IMR-90 (cell line): ENCODE measurements at regions not wholly inside any gene's neighbourhood (a gene's known extent, or its start where the extent isn't known, plus 50 kb on each side); places are given as distances from the start of the nearest gene placed in this dataset.

Source experiments
- ATAC-seq: fragments of 200-7000 bp; cut with Tn5 transposase; 2 replicates; pipeline ENCODE4 v1.9.1; 2020; ENCODE audit warnings: low read depth, mild to moderate bottlenecking, moderate library complexity
- BruUV-seq: library from RNA; stranded (reverse); fragments of 400-500 nt; replicated peaks from 2 replicates; lab custom pipeline; 2021; lab: Mats Ljungman, UMichigan
- CTCF ChIA-PET: fragments of 300-600 bp; formaldehyde crosslinking; extraction: SDS; loops from one replicate; lab custom pipeline; 2021; ENCODE audit warnings: antibody characterized with exemption; lab: Yijun Ruan, JAX
- POLR2A ChIA-PET: fragments of 300-600 bp; sonication (Branson Sonifier 250); formaldehyde crosslinking; loops from one replicate; lab custom pipeline; 2022; ENCODE audit warnings: antibody characterized with exemption; ENCODE audit not compliant: unreplicated experiment; lab: Charles Lee
- DNase-seq: peaks from one replicate; pipeline ENCODE4 v3.0.0; 2013
- H2AFZ ChIP-seq: replicated peaks from 2 replicates; pipeline ENCODE3; 2013; ENCODE audit warnings: low read length, mild to moderate bottlenecking; ENCODE audit not compliant: poor library complexity
- H2AK5ac ChIP-seq: 2 replicates; pipeline ENCODE4 v1.6.1; 2013; ENCODE audit warnings: low read depth, low read length, inconsistent platforms
- H2AK9ac ChIP-seq: replicated peaks from 2 replicates; pipeline ENCODE3; 2013; ENCODE audit warnings: mild to moderate bottlenecking, low read depth, low read length, moderate library complexity; ENCODE audit not compliant: poor library complexity
- H2BK120ac ChIP-seq: 2 replicates; pipeline ENCODE4 v1.6.1; 2013; ENCODE audit warnings: low read depth, low read length, inconsistent platforms
- H2BK15ac ChIP-seq: 3 replicates; pipeline ENCODE4 v1.6.1; 2013; ENCODE audit warnings: low read depth, low read length, inconsistent platforms
- H2BK20ac ChIP-seq: 2 replicates; pipeline ENCODE4 v1.6.1; 2013; ENCODE audit warnings: low read depth, mild to moderate bottlenecking, inconsistent platforms, low read length, moderate library complexity
- H2BK5ac ChIP-seq: 2 replicates; pipeline ENCODE4 v1.6.1; 2013; ENCODE audit warnings: mild to moderate bottlenecking, low read depth, low read length, inconsistent platforms; ENCODE audit not compliant: poor library complexity, severe bottlenecking
- H3K14ac ChIP-seq: replicated peaks from 2 replicates; pipeline ENCODE4 v1.6.1; 2013; ENCODE audit warnings: low read depth, low read length, inconsistent platforms
- H3K18ac ChIP-seq: 2 replicates; pipeline ENCODE4 v1.6.1; 2013; ENCODE audit warnings: low read depth, low read length, control low read depth
- H3K23ac ChIP-seq: 2 replicates; pipeline ENCODE4 v1.6.1; 2013; ENCODE audit warnings: low read depth, low read length, inconsistent platforms
- H3K27ac ChIP-seq: 2 replicates; pipeline ENCODE4 v1.5.1; 2013; ENCODE audit warnings: mild to moderate bottlenecking, control low read depth, low read length; ENCODE audit not compliant: insufficient read depth
- H3K27me3 ChIP-seq: 2 replicates; pipeline ENCODE4 v1.6.1; 2013; ENCODE audit warnings: low read length; ENCODE audit not compliant: control insufficient read depth, insufficient read depth
- H3K36me3 ChIP-seq: 2 replicates; pipeline ENCODE4 v1.6.1; 2013; ENCODE audit warnings: low read length, mixed read lengths; ENCODE audit not compliant: control insufficient read depth, insufficient read depth
- H3K4ac ChIP-seq: 2 replicates; pipeline ENCODE4 v1.6.1; 2013; ENCODE audit warnings: low read depth, low read length, inconsistent platforms
- H3K4me1 ChIP-seq: 2 replicates; pipeline ENCODE4 v1.6.1; 2013; ENCODE audit warnings: low read length, mixed read lengths; ENCODE audit not compliant: control insufficient read depth, insufficient read depth
- H3K4me2 ChIP-seq: 2 replicates; pipeline ENCODE4 v1.6.1; 2013; ENCODE audit warnings: low read depth, mild to moderate bottlenecking, control low read depth, low read length, moderate library complexity
- H3K4me3 ChIP-seq: 2 replicates; pipeline ENCODE4 v1.5.1; 2013; ENCODE audit warnings: low read depth, mild to moderate bottlenecking, control low read depth, low read length, moderate library complexity; ENCODE audit not compliant: insufficient read depth
- H3K56ac ChIP-seq: 2 replicates; pipeline ENCODE4 v1.6.1; 2013; ENCODE audit warnings: low read length, inconsistent platforms; ENCODE audit not compliant: insufficient read depth; ENCODE audit errors: extremely low read depth
- H3K79me1 ChIP-seq, 2 experiments: 2 replicates each; pipeline ENCODE4 v1.6.1; 2013; ENCODE audit warnings: low read length in 2 of 2, inconsistent platforms in 1 of 2, low read depth in 1 of 2
- H3K9ac ChIP-seq: 2 replicates; pipeline ENCODE4 v1.6.1; 2013; ENCODE audit warnings: low read depth, low read length, control low read depth
- H3K9me1 ChIP-seq: 2 replicates; pipeline ENCODE4 v1.6.1; 2013; ENCODE audit warnings: low read length, inconsistent platforms; ENCODE audit not compliant: insufficient read depth
- H3K9me3 ChIP-seq: 2 replicates; pipeline ENCODE4 v1.6.1; 2013; ENCODE audit warnings: low read length; ENCODE audit not compliant: control insufficient read depth, insufficient read depth
- H4K20me1 ChIP-seq: 2 replicates; pipeline ENCODE4 v1.6.1; 2013; ENCODE audit warnings: low read length, inconsistent platforms; ENCODE audit not compliant: insufficient read depth
- H4K5ac ChIP-seq: 2 replicates; pipeline ENCODE4 v1.6.1; 2013; ENCODE audit warnings: mild to moderate bottlenecking, low read depth, low read length, control low read depth
- H4K8ac ChIP-seq, 2 experiments: 2 replicates each; pipeline ENCODE4 v1.6.1; 2013; ENCODE audit warnings: low read depth in 2 of 2, low read length in 2 of 2, control low read depth in 1 of 2, inconsistent platforms in 1 of 2
- H4K91ac ChIP-seq: 2 replicates; pipeline ENCODE4 v1.6.1; 2013; ENCODE audit warnings: low read depth, low read length, inconsistent platforms; ENCODE audit not compliant: insufficient read depth
- ELK1 ChIP-seq: fragments of 150-350 bp; IDR thresholded peaks from 2 replicates; pipeline ENCODE4 v1.6.1; 2016; ENCODE audit warnings: low read depth, mild to moderate bottlenecking, low read length, moderate library complexity, borderline replicate concordance
- NFE2L2 ChIP-seq: fragments of 150-350 bp; IDR thresholded peaks from 2 replicates; pipeline ENCODE4 v1.6.1; 2016; ENCODE audit warnings: low read depth, mild to moderate bottlenecking, low read length
- WGBS, 2 experiments: methylation state at CpG; one replicate each; pipeline versions ENCODE4 v1.1.5 to v1.1.7; 2013; ENCODE audit warnings: missing lambda C conversion rate in 2 of 2; ENCODE audit not compliant: insufficient read length in 1 of 2; ENCODE audit errors: extremely low coverage in 2 of 2; 5-methylcytosine and 5-hydroxymethylcytosine counted together
- dilution Hi-C: fragments of 300-500 bp; cut with HindIII; formaldehyde crosslinking; loops from one replicate; pipeline ENCODE4 v1.14.3; 2018; ENCODE audit warnings: low sequenced_read_pairs; ENCODE audit not compliant: unreplicated experiment
- in situ Hi-C: fragments of 300-500 bp; cut with MboI; formaldehyde crosslinking; loops from 3 replicates; pipeline ENCODE4 v1.14.3; 2019; ENCODE audit warnings: low sequenced_read_pairs, inconsistent platforms, mixed read lengths
- intact Hi-C: fragments of 100-400 bp; cut with micrococcal nuclease; formaldehyde crosslinking; loops from 2 replicates; pipeline ENCODE4 v1.10.0; 2022

- Histone ChIP-seq H2BK5ac (no peak overlapping the region), H2BK15ac (no peak overlapping the region), H2AK5ac (no peak overlapping the region), H2BK20ac (no peak overlapping the region), H4K91ac (no peak overlapping the region), H3K4me2 (no peak overlapping the region), H3K4me3 (no peak overlapping the region), H3K9me3 (peaks cover 9% of the 10 kb centered on the region), H3K27me3 (peaks cover 7% of the 10 kb centered on the region), H4K20me1 (no peaks in the 10 kb centered on the region), H2AFZ (no peak overlapping the region), H3K56ac (no peak overlapping the region), H3K4me1 (no peaks in the 10 kb centered on the region), H3K14ac (no peak overlapping the region), H3K79me1 (no peaks in the 10 kb centered on the region), H3K23ac (no peak overlapping the region), H3K18ac (no peak overlapping the region), H3K9ac (no peak overlapping the region), H3K4ac (no peak overlapping the region), H4K5ac (no peak overlapping the region), H3K36me3 (no peaks in the 10 kb centered on the region), H3K27ac (no peak overlapping the region), H2BK120ac (no peak overlapping the region), H4K8ac (no peak overlapping the region), H2AK9ac (no peak overlapping the region), H3K9me1 (no peaks in the 10 kb centered on the region)
- BruUV-seq: no TSS peak
- intact Hi-C loops: no loop called here
- dilution Hi-C loops: no loop called here
- ChIA-PET CTCF (no interaction called here), POLR2A (no interaction called here)
- WGBS, 2 experiments: 100% methylated on average over 1 of the region's 5 CpGs; no CpG with 5 or more reads in 1 of the 2 experiments
- in situ Hi-C loops: no loop called here
- no peak for TF ChIP-seq ELK1
- no peak for TF ChIP-seq NFE2L2
- DNase-seq: no peak
- ATAC-seq: no peak
Observed at GRCh38 chr10:33392706-33393105, 58.2 kb upstream of the NRP1 start.
